ENCODE measurements at regions not wholly inside any gene's neighbourhood (a gene's known extent, or its start where the extent isn't known, plus 50 kb on each side); places are given as distances from the start of the nearest gene placed in this dataset.

GRCh38 chr6:105882121-105882803 is 203.9 kb upstream of the PRDM1 start:
- no peak for TF ChIP-seq CTCF (conservative IDR thresholded peaks at IDR 0.05; ENCODE audit: low read length)
- no peak for TF ChIP-seq EZH2phosphoT487 (IDR thresholded peaks at IDR 0.05; ENCODE audit: borderline replicate concordance, low read depth, low read length)

Measured in OCI-LY7 (cell line).